ENCODE measurements at regions not wholly inside any gene's neighbourhood (a gene's known extent, or its start where the extent isn't known, plus 50 kb on each side); places are given as distances from the start of the nearest gene placed in this dataset.
"Not testable (repeated sequence)": the region's sequence is repeated elsewhere in the genome, so short reads cannot be mapped to it uniquely, and the experiment has no call there.

GRCh38 chr12:91717804-91718203, 427.8 kb downstream of the BTG1 start:
- no peak for DNase-seq

- not testable (repeated sequence) for DNase-seq
Measured at GRCh38 chr12:91711925-91712324, 433.7 kb downstream of the BTG1 start.

- no peak for DNase-seq
Measured at GRCh38 chr12:91706466-91706865, 439.2 kb downstream of the BTG1 start.

- no peak for DNase-seq
Measured at GRCh38 chr12:91704446-91704845, 441.2 kb downstream of the BTG1 start.

GRCh38 chr12:91703491-91704283, 442.0 kb downstream of the BTG1 start:
- DNase-seq, result no peak

GRCh38 chr12:91702843-91703425, 442.7 kb downstream of the BTG1 start:
- no peak for DNase-seq

GRCh38 chr12:91695964-91696363, 449.7 kb downstream of the BTG1 start:
- DNase-seq, result peak; percentile 7

GRCh38 chr12:91695406-91695805, 450.2 kb downstream of the BTG1 start:
- DNase-seq, result not testable (repeated sequence)

- no peak for DNase-seq
Measured at GRCh38 chr12:91690531-91690930, 455.1 kb downstream of the BTG1 start.

GRCh38 chr12:91687052-91688017, 458.3 kb downstream of the BTG1 start:
- no peak for DNase-seq

GRCh38 chr12:91685917-91686316, 459.7 kb downstream of the BTG1 start:
- DNase-seq, result no peak

- no peak for DNase-seq
Measured at GRCh38 chr12:91681751-91682150, 463.9 kb downstream of the BTG1 start.

- no peak for DNase-seq
Measured at GRCh38 chr12:91680864-91681263, 464.8 kb downstream of the BTG1 start.

- no peak for DNase-seq
Measured at GRCh38 chr12:91677556-91677955, 468.1 kb downstream of the BTG1 start.

GRCh38 chr12:91675401-91675800, 470.2 kb downstream of the BTG1 start:
- no peak for DNase-seq

GRCh38 chr12:91672130-91672529, 473.5 kb downstream of the BTG1 start:
- no peak for DNase-seq

GRCh38 chr12:91667694-91668093, 478.0 kb downstream of the BTG1 start:
- no peak for DNase-seq

GRCh38 chr12:91663744-91664143, 481.1 kb upstream of the DCN start:
- no peak for DNase-seq

- peak; percentile 92 for DNase-seq
Measured at GRCh38 chr12:91663310-91663709, 480.7 kb upstream of the DCN start.

GRCh38 chr12:91662021-91662420, 479.4 kb upstream of the DCN start:
- no peak for DNase-seq

GRCh38 chr12:91657032-91657431, 474.4 kb upstream of the DCN start:
- DNase-seq, result no peak

- no peak for DNase-seq
Measured at GRCh38 chr12:91655966-91656365, 473.3 kb upstream of the DCN start.

- no peak for DNase-seq
Measured at GRCh38 chr12:91654087-91654486, 471.5 kb upstream of the DCN start.

- DNase-seq, result no peak
Measured at GRCh38 chr12:91651728-91652127, 469.1 kb upstream of the DCN start.
